ENCODE measurements at regions not wholly inside any gene's neighbourhood (a gene's known extent, or its start where the extent isn't known, plus 50 kb on each side); places are given as distances from the start of the nearest gene placed in this dataset.

- CTCF ChIA-PET = no interaction called here
- Histone ChIP-seq H3K9me3 (ENCODE audit: low read depth, low read length, poor library complexity, severe bottlenecking) (no peaks in the 10 kb centered on the region), H3K36me3 (ENCODE audit: insufficient read depth, low read length, poor library complexity, severe bottlenecking) (no peaks in the 10 kb centered on the region), H3K4me1 (ENCODE audit: insufficient read depth, low read length, poor library complexity, severe bottlenecking) (no peaks in the 10 kb centered on the region), H3K27ac (ENCODE audit: low read depth, low read length, poor library complexity, severe bottlenecking) (no peak overlapping the region), H3K27me3 (replicated peaks; ENCODE audit: insufficient read depth, low read depth, low read length, poor library complexity) (no peaks in the 10 kb centered on the region), H3K4me3 (ENCODE audit: low read depth, low read length, poor library complexity, severe bottlenecking) (no peak overlapping the region)
- intact Hi-C loops (cut with micrococcal nuclease; ENCODE audit: unreplicated experiment) = no loop called here
- TF ChIP-seq, protein P1, sequence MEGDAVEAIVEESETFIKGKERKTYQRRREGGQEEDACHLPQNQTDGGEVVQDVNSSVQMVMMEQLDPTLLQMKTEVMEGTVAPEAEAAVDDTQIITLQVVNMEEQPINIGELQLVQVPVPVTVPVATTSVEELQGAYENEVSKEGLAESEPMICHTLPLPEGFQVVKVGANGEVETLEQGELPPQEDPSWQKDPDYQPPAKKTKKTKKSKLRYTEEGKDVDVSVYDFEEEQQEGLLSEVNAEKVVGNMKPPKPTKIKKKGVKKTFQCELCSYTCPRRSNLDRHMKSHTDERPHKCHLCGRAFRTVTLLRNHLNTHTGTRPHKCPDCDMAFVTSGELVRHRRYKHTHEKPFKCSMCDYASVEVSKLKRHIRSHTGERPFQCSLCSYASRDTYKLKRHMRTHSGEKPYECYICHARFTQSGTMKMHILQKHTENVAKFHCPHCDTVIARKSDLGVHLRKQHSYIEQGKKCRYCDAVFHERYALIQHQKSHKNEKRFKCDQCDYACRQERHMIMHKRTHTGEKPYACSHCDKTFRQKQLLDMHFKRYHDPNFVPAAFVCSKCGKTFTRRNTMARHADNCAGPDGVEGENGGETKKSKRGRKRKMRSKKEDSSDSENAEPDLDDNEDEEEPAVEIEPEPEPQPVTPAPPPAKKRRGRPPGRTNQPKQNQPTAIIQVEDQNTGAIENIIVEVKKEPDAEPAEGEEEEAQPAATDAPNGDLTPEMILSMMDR (conservative IDR thresholded peaks at IDR 0.05; ENCODE audit: low read depth, low read length) = no peak
- no peak for TF ChIP-seq EZH2 (IDR thresholded peaks at IDR 0.05; ENCODE audit: borderline replicate concordance, low read depth, low read length, poor library complexity, severe bottlenecking)
- DNase-seq (ENCODE audit: low spot score) = no peak
- POLR2A ChIA-PET (ENCODE audit: low non-redundant PET) = no interaction called here
- no TSS peak for BruUV-seq (replicated peaks)
Measured at GRCh38 chr7:131624536-131624935, 68.1 kb upstream of the PODXL start.

GRCh38 chr7:131623154-131623553 is 66.7 kb upstream of the PODXL start:
- Histone ChIP-seq H3K4me3 (ENCODE audit: low read depth, low read length, poor library complexity, severe bottlenecking) (no peak overlapping the region), H3K27ac (ENCODE audit: low read depth, low read length, poor library complexity, severe bottlenecking) (no peak overlapping the region), H3K27me3 (replicated peaks; ENCODE audit: insufficient read depth, low read depth, low read length, poor library complexity) (no peaks in the 10 kb centered on the region), H3K4me1 (ENCODE audit: insufficient read depth, low read length, poor library complexity, severe bottlenecking) (no peaks in the 10 kb centered on the region), H3K9me3 (ENCODE audit: low read depth, low read length, poor library complexity, severe bottlenecking) (no peaks in the 10 kb centered on the region), H3K36me3 (ENCODE audit: insufficient read depth, low read length, poor library complexity, severe bottlenecking) (no peaks in the 10 kb centered on the region)
- no peak for TF ChIP-seq EZH2 (IDR thresholded peaks at IDR 0.05; ENCODE audit: borderline replicate concordance, low read depth, low read length, poor library complexity, severe bottlenecking)
- TF ChIP-seq, protein P1 (conservative IDR thresholded peaks at IDR 0.05; ENCODE audit: low read depth, low read length) = no peak
- POLR2A ChIA-PET (ENCODE audit: low non-redundant PET) = no interaction called here
- no peak for DNase-seq (ENCODE audit: low spot score)
- CTCF ChIA-PET = no interaction called here
- no TSS peak for BruUV-seq (replicated peaks)
- intact Hi-C loops (cut with micrococcal nuclease; ENCODE audit: unreplicated experiment) = no loop called here

DNA sequence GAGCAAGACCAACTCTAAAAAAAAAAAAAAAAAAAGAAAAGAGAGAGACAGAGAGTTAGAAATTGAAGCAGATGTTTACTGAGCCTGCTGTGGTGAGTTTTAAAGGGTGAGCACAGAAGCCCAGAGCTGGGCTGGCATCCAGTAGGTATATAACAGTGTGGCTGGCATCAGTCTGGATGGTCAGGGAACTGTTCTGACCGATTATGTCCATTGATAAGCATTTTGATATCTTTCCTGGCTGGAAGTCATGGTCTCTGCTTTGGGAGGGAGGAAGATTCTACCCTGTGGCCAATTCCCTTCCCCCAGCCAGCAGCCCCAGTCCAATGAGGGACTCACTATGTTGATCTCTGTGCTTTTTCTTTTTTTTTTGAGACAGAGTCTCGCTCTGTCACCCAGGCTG is 65.2 kb upstream of the PODXL start:
- Histone ChIP-seq H3K27ac (ENCODE audit: low read depth, low read length, poor library complexity, severe bottlenecking) (no peak overlapping the region), H3K27me3 (replicated peaks; ENCODE audit: insufficient read depth, low read depth, low read length, poor library complexity) (no peaks in the 10 kb centered on the region), H3K36me3 (ENCODE audit: insufficient read depth, low read length, poor library complexity, severe bottlenecking) (no peaks in the 10 kb centered on the region), H3K9me3 (ENCODE audit: low read depth, low read length, poor library complexity, severe bottlenecking) (no peaks in the 10 kb centered on the region), H3K4me1 (ENCODE audit: insufficient read depth, low read length, poor library complexity, severe bottlenecking) (no peaks in the 10 kb centered on the region), H3K4me3 (ENCODE audit: low read depth, low read length, poor library complexity, severe bottlenecking) (no peak overlapping the region)
- ChIA-PET POLR2A (ENCODE audit: low non-redundant PET) (no interaction called here), CTCF (no interaction called here)
- intact Hi-C loops (cut with micrococcal nuclease; ENCODE audit: unreplicated experiment) = no loop called here
- BruUV-seq (replicated peaks) = no TSS peak
- no peak for DNase-seq (ENCODE audit: low spot score)
- TF ChIP-seq, protein P1 (conservative IDR thresholded peaks at IDR 0.05; ENCODE audit: low read depth, low read length) = no peak
- TF ChIP-seq EZH2 (IDR thresholded peaks at IDR 0.05; ENCODE audit: borderline replicate concordance, low read depth, low read length, poor library complexity, severe bottlenecking) = no peak

Measured in A673 (cell line).